ENCODE measurements at regions not wholly inside any gene's neighbourhood (a gene's known extent, or its start where the extent isn't known, plus 50 kb on each side); places are given as distances from the start of the nearest gene placed in this dataset.
"Not testable (repeated sequence)": the region's sequence is repeated elsewhere in the genome, so short reads cannot be mapped to it uniquely, and the experiment has no call there.

- H3F3A ChIP-seq (ENCODE audit: insufficient read depth, low read depth); H3K4me1 ChIP-seq (replicated peaks; ENCODE audit: insufficient read depth); H3K36me3 ChIP-seq (ENCODE audit: low read depth); BruUV-seq (replicated peaks); H2AFZ ChIP-seq; H3K4me3 ChIP-seq; H4K20me1 ChIP-seq (ENCODE audit: insufficient read depth); POLR2A ChIA-PET (ENCODE audit: unreplicated experiment); CTCF ChIA-PET; intact Hi-C loops (cut with micrococcal nuclease; ENCODE audit: unreplicated experiment); H3K9me2 ChIP-seq (ENCODE audit: insufficient read depth); H3K27me3 ChIP-seq (ENCODE audit: insufficient read depth, low read depth); H3K9me3 ChIP-seq (ENCODE audit: insufficient read depth, low read depth); H3K4me2 ChIP-seq; DNase-seq; H3K27ac ChIP-seq; H3K79me2 ChIP-seq (ENCODE audit: low read depth): not testable (repeated sequence)
Measured at GRCh38 chr9:65812489-65812888, 75.5 kb downstream of the FOXD4L4 start.

GRCh38 chr9:65813204-65813603, 76.3 kb downstream of the FOXD4L4 start:
- intact Hi-C loops (cut with micrococcal nuclease; ENCODE audit: unreplicated experiment); H3F3A ChIP-seq (ENCODE audit: insufficient read depth, low read depth); CTCF ChIA-PET; H3K27ac ChIP-seq; BruUV-seq (replicated peaks); H3K36me3 ChIP-seq (ENCODE audit: low read depth); H3K9me2 ChIP-seq (ENCODE audit: insufficient read depth); H3K27me3 ChIP-seq (ENCODE audit: insufficient read depth, low read depth); H3K4me2 ChIP-seq; H4K20me1 ChIP-seq (ENCODE audit: insufficient read depth); H3K9me3 ChIP-seq (ENCODE audit: insufficient read depth, low read depth); H3K4me3 ChIP-seq; H3K79me2 ChIP-seq (ENCODE audit: low read depth); DNase-seq; H3K4me1 ChIP-seq (replicated peaks; ENCODE audit: insufficient read depth); H2AFZ ChIP-seq; POLR2A ChIA-PET (ENCODE audit: unreplicated experiment): not testable (repeated sequence)

- CTCF ChIA-PET; H3K4me1 ChIP-seq (replicated peaks; ENCODE audit: insufficient read depth); H4K20me1 ChIP-seq (ENCODE audit: insufficient read depth); POLR2A ChIA-PET (ENCODE audit: unreplicated experiment); H3K27me3 ChIP-seq (ENCODE audit: insufficient read depth, low read depth); H3K4me2 ChIP-seq; H3K4me3 ChIP-seq; BruUV-seq (replicated peaks); intact Hi-C loops (cut with micrococcal nuclease; ENCODE audit: unreplicated experiment); H3F3A ChIP-seq (ENCODE audit: insufficient read depth, low read depth); H3K27ac ChIP-seq; H3K79me2 ChIP-seq (ENCODE audit: low read depth); H2AFZ ChIP-seq; H3K9me3 ChIP-seq (ENCODE audit: insufficient read depth, low read depth); H3K9me2 ChIP-seq (ENCODE audit: insufficient read depth); H3K36me3 ChIP-seq (ENCODE audit: low read depth): not testable (repeated sequence)
- peak in 1 of 2 experiments; percentile 10 for DNase-seq
Measured at GRCh38 chr9:65820760-65821159, 83.8 kb downstream of the FOXD4L4 start.

- H3K27me3 ChIP-seq (ENCODE audit: insufficient read depth, low read depth); H3K9me3 ChIP-seq (ENCODE audit: insufficient read depth, low read depth); H3K4me3 ChIP-seq; H3K36me3 ChIP-seq (ENCODE audit: low read depth); DNase-seq; H3K79me2 ChIP-seq (ENCODE audit: low read depth); H3K9me2 ChIP-seq (ENCODE audit: insufficient read depth); BruUV-seq (replicated peaks); H3K4me2 ChIP-seq; H3K27ac ChIP-seq; H3F3A ChIP-seq (ENCODE audit: insufficient read depth, low read depth); H4K20me1 ChIP-seq (ENCODE audit: insufficient read depth); intact Hi-C loops (cut with micrococcal nuclease; ENCODE audit: unreplicated experiment); POLR2A ChIA-PET (ENCODE audit: unreplicated experiment); CTCF ChIA-PET; H2AFZ ChIP-seq; H3K4me1 ChIP-seq (replicated peaks; ENCODE audit: insufficient read depth): not testable (repeated sequence)
Measured at GRCh38 chr9:65825545-65825944, 88.6 kb downstream of the FOXD4L4 start.
